GM18867 (cell line): ENCODE measurements at regions not wholly inside any gene's neighbourhood (a gene's known extent, or its start where the extent isn't known, plus 50 kb on each side); places are given as distances from the start of the nearest gene placed in this dataset.

Source experiments
- ATAC-seq: cut with Tn5 transposase; IDR thresholded peaks from one replicate; pipeline ENCODE4 v1.9.1; 2021; ENCODE audit warnings: mild to moderate bottlenecking, moderate library complexity; ENCODE audit not compliant: unreplicated experiment

- no peak for ATAC-seq
These were observed 53.4 kb downstream of the FOXB1 start for GRCh38 chr15:60057554-60057953.

- no peak for ATAC-seq
These were observed 55.1 kb downstream of the FOXB1 start for GRCh38 chr15:60059186-60059585.

- ATAC-seq, result no peak
These were observed 57.6 kb downstream of the FOXB1 start for GRCh38 chr15:60061758-60062157.

GRCh38 chr15:60062826-60063225 is 58.7 kb downstream of the FOXB1 start:
- no peak for ATAC-seq

- no peak for ATAC-seq
These were observed 61.8 kb downstream of the FOXB1 start for GRCh38 chr15:60065951-60066350.

GRCh38 chr15:60070838-60071493 is 66.9 kb downstream of the FOXB1 start:
- ATAC-seq, result no peak

- ATAC-seq, result no peak
These were observed 68.8 kb downstream of the FOXB1 start for GRCh38 chr15:60072826-60073465.

GRCh38 chr15:60073466-60073840 is 69.3 kb downstream of the FOXB1 start:
- no peak for ATAC-seq

- no peak for ATAC-seq
These were observed 70.2 kb downstream of the FOXB1 start for GRCh38 chr15:60074181-60074885.

GRCh38 chr15:60076045-60076444 is 71.9 kb downstream of the FOXB1 start:
- no peak for ATAC-seq

GRCh38 chr15:60076582-60077276 is 72.6 kb downstream of the FOXB1 start:
- no peak for ATAC-seq

- ATAC-seq, result no peak
These were observed 73.7 kb downstream of the FOXB1 start for GRCh38 chr15:60077581-60078359.

GRCh38 chr15:60079210-60079609 is 75.1 kb downstream of the FOXB1 start:
- no peak for ATAC-seq

GRCh38 chr15:60081976-60082375 is 77.9 kb downstream of the FOXB1 start:
- no peak for ATAC-seq

GRCh38 chr15:60083318-60083717 is 79.2 kb downstream of the FOXB1 start:
- ATAC-seq, result no peak

- no peak for ATAC-seq
These were observed 82.7 kb downstream of the FOXB1 start for GRCh38 chr15:60086681-60087429.

GRCh38 chr15:60087561-60087960 is 83.5 kb downstream of the FOXB1 start:
- ATAC-seq, result no peak

- ATAC-seq, result no peak
These were observed 86.6 kb downstream of the FOXB1 start for GRCh38 chr15:60090747-60091146.

GRCh38 chr15:60091157-60091556 is 87.0 kb downstream of the FOXB1 start:
- no peak for ATAC-seq

GRCh38 chr15:60091911-60092310 is 87.8 kb downstream of the FOXB1 start:
- no peak for ATAC-seq
